ENCODE measurements at regions not wholly inside any gene's neighbourhood (a gene's known extent, or its start where the extent isn't known, plus 50 kb on each side); places are given as distances from the start of the nearest gene placed in this dataset.
A peak's percentile ranks its signal among the peaks of the same experiment; 100 is the strongest.

- DNase-seq: no peak
Observed at GRCh38 chr2:6639929-6640620, 225.6 kb downstream of the CMPK2 start.

GRCh38 chr2:6640621-6641015 lies 225.1 kb downstream of the CMPK2 start:
- no peak for DNase-seq

- no peak for DNase-seq
Observed at GRCh38 chr2:6641956-6642355, 223.8 kb downstream of the CMPK2 start.

GRCh38 chr2:6644261-6644660 lies 221.4 kb downstream of the CMPK2 start:
- no peak for DNase-seq

- no peak for DNase-seq
Observed at GRCh38 chr2:6645004-6645403, 220.7 kb downstream of the CMPK2 start.

- no peak for DNase-seq
Observed at GRCh38 chr2:6645672-6646071, 220.0 kb downstream of the CMPK2 start.

GRCh38 chr2:6647046-6647445 lies 218.7 kb downstream of the CMPK2 start:
- DNase-seq: no peak

GRCh38 chr2:6648596-6649247 lies 217.0 kb downstream of the CMPK2 start:
- DNase-seq: peak; percentile 7

- no peak for DNase-seq
Observed at GRCh38 chr2:6650311-6650710, 215.4 kb downstream of the CMPK2 start.

GRCh38 chr2:6652251-6652650 lies 213.5 kb downstream of the CMPK2 start:
- no peak for DNase-seq

- no peak for DNase-seq
Observed at GRCh38 chr2:6653281-6653750, 212.4 kb downstream of the CMPK2 start.

GRCh38 chr2:6654279-6654678 lies 211.4 kb downstream of the CMPK2 start:
- DNase-seq: no peak

GRCh38 chr2:6656633-6657032 lies 209.1 kb downstream of the CMPK2 start:
- no peak for DNase-seq

- DNase-seq: no peak
Observed at GRCh38 chr2:6657136-6657535, 208.6 kb downstream of the CMPK2 start.

GRCh38 chr2:6657855-6658254 lies 207.9 kb downstream of the CMPK2 start:
- no peak for DNase-seq

- DNase-seq: no peak
Observed at GRCh38 chr2:6664332-6665061, 201.2 kb downstream of the CMPK2 start.

GRCh38 chr2:6665093-6666045 lies 200.3 kb downstream of the CMPK2 start:
- no peak for DNase-seq

- no peak for DNase-seq
Observed at GRCh38 chr2:6667326-6667725, 198.4 kb downstream of the CMPK2 start.

GRCh38 chr2:6671913-6672312 lies 193.8 kb downstream of the CMPK2 start:
- DNase-seq: no peak

GRCh38 chr2:6674381-6674780 lies 191.3 kb downstream of the CMPK2 start:
- no peak for DNase-seq

- DNase-seq: no peak
Observed at GRCh38 chr2:6675791-6676190, 189.9 kb downstream of the CMPK2 start.

- no peak for DNase-seq
Observed at GRCh38 chr2:6676241-6676640, 189.5 kb downstream of the CMPK2 start.

Data from occipital lobe (tissue), 1 donor.